H1 (cell line): ENCODE measurements at regions not wholly inside any gene's neighbourhood (a gene's known extent, or its start where the extent isn't known, plus 50 kb on each side); places are given as distances from the start of the nearest gene placed in this dataset.

ENCODE experiments used
- CTBP2 ChIP-seq: IDR thresholded peaks from 2 replicates; pipeline ENCODE4 v1.7.0; 2011; ENCODE audit warnings: borderline replicate concordance, mild to moderate bottlenecking, moderate library complexity, mixed read lengths, low read length; ENCODE audit not compliant: insufficient read depth, insufficient read length
- EGR1 ChIP-seq: IDR thresholded peaks from 2 replicates; pipeline ENCODE4 v1.6.1; 2011; ENCODE audit warnings: low read depth, low read length, borderline replicate concordance
- HDAC2 ChIP-seq, 2 experiments: fragments of 300-600 bp in 1 of 2; sonication (generic) in 1 of 2; IDR thresholded peaks; 2 replicates each; pipeline ENCODE4 v1.6.1; 2011 to 2012; ENCODE audit warnings: low read depth in 2 of 2, low read length in 2 of 2, mild to moderate bottlenecking in 2 of 2, moderate library complexity in 2 of 2, borderline replicate concordance in 1 of 2, inconsistent platforms in 1 of 2
- HDAC6 ChIP-seq: IDR thresholded peaks from one replicate; pipeline ENCODE4 v1.7.1; 2012; ENCODE audit warnings: low read depth, mild to moderate bottlenecking, inconsistent platforms, low read length, moderate library complexity
- KDM1A ChIP-seq: fragments of 200-600, 300-600 bp; sonication (generic); IDR thresholded peaks from 2 replicates; pipeline ENCODE4 v1.7.1; 2016; ENCODE audit warnings: mild to moderate bottlenecking, low read length, borderline replicate concordance
- MAFK ChIP-seq: IDR thresholded peaks from 2 replicates; pipeline ENCODE4 v1.6.1; 2012; ENCODE audit warnings: low read depth, mild to moderate bottlenecking, improper control_type of control experiment, low read length
- SAP30 ChIP-seq: fragments of 300-600 bp; sonication (generic); IDR thresholded peaks from 2 replicates; pipeline ENCODE4 v1.7.1; 2012; ENCODE audit warnings: low read length, moderate library complexity, mild to moderate bottlenecking, inconsistent platforms; ENCODE audit not compliant: insufficient read depth, insufficient replicate concordance
- TCF12 ChIP-seq: IDR thresholded peaks from 2 replicates; pipeline ENCODE4 v1.6.1; 2011; ENCODE audit warnings: low read depth, mild to moderate bottlenecking, low read length
- TEAD4 ChIP-seq: IDR thresholded peaks from 2 replicates; pipeline ENCODE4 v1.6.1; 2012; ENCODE audit warnings: low read depth, low read length, inconsistent platforms, mixed read lengths
- YY1 ChIP-seq: IDR thresholded peaks from 2 replicates; pipeline ENCODE4 v1.6.1; 2011; ENCODE audit warnings: low read depth, mild to moderate bottlenecking, low read length
- TF ChIP-seq, protein P1 (sequence below): IDR thresholded peaks from 2 replicates; pipeline ENCODE4 v1.6.1; 2012; ENCODE audit warnings: low read length, inconsistent platforms
- TF ChIP-seq, protein P2 (sequence below), 3 experiments: IDR thresholded peaks; 1 replicate in 2 of 3; 2 replicates in 1 of 3; pipeline versions ENCODE4 v1.5.1 to v1.6.1; 2011; ENCODE audit warnings: low read length in 3 of 3, mild to moderate bottlenecking in 3 of 3, inconsistent platforms in 2 of 3, low read depth in 1 of 3, moderate library complexity in 1 of 3; ENCODE audit not compliant: insufficient read depth in 1 of 3; ENCODE audit errors: control extremely low read depth in 1 of 3

DNA sequence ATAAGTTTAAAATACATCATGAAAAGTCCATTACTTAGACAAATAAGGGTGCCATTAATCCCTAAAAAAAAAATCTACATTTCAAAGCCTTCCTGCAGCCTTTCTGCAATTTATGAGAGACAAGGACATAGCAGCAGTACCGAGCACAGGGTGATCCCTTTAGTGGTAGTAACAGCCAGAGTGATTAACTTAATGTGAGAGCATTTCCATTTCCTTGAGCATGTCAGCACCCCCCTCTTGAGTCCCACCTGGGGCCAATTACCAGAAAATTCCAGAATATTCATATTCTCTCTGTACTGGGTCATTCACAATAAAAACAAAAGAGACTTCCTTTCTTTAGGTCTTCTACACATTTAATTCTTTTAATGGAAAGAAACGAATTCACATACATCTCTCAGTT, 546.9 kb upstream of the CCDC54 start (continued):
- TF ChIP-seq MAFK (no peak), CTBP2 (no peak), TCF12 (peak; percentile 95), SAP30 (no peak), KDM1A (no peak), EGR1 (no peak), HDAC6 (no peak), TEAD4 (0 out of 2 replicates have a peak, but pooled peaks have one; percentile 67), HDAC2 (IDR thresholded peaks at IDR 0.05; ENCODE audit: borderline replicate concordance in 1 of 2, low read depth in 2 of 2, low read length in 2 of 2) (0 out of 4 replicates have a peak, but pooled peaks of 1 of the 2 experiments have one; percentile 63), YY1 (no peak)
- TF ChIP-seq, protein P1, sequence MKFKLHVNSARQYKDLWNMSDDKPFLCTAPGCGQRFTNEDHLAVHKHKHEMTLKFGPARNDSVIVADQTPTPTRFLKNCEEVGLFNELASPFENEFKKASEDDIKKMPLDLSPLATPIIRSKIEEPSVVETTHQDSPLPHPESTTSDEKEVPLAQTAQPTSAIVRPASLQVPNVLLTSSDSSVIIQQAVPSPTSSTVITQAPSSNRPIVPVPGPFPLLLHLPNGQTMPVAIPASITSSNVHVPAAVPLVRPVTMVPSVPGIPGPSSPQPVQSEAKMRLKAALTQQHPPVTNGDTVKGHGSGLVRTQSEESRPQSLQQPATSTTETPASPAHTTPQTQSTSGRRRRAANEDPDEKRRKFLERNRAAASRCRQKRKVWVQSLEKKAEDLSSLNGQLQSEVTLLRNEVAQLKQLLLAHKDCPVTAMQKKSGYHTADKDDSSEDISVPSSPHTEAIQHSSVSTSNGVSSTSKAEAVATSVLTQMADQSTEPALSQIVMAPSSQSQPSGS: no peak
- TF ChIP-seq, protein P2, sequence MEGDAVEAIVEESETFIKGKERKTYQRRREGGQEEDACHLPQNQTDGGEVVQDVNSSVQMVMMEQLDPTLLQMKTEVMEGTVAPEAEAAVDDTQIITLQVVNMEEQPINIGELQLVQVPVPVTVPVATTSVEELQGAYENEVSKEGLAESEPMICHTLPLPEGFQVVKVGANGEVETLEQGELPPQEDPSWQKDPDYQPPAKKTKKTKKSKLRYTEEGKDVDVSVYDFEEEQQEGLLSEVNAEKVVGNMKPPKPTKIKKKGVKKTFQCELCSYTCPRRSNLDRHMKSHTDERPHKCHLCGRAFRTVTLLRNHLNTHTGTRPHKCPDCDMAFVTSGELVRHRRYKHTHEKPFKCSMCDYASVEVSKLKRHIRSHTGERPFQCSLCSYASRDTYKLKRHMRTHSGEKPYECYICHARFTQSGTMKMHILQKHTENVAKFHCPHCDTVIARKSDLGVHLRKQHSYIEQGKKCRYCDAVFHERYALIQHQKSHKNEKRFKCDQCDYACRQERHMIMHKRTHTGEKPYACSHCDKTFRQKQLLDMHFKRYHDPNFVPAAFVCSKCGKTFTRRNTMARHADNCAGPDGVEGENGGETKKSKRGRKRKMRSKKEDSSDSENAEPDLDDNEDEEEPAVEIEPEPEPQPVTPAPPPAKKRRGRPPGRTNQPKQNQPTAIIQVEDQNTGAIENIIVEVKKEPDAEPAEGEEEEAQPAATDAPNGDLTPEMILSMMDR (IDR thresholded peaks at IDR 0.05; ENCODE audit: control extremely low read depth in 1 of 3, insufficient read depth in 1 of 3, low read depth in 1 of 3, low read length in 3 of 3): no peak
